HG03064 (cell line): ENCODE measurements at regions not wholly inside any gene's neighbourhood (a gene's known extent, or its start where the extent isn't known, plus 50 kb on each side); places are given as distances from the start of the nearest gene placed in this dataset.
"Not testable (repeated sequence)": the region's sequence is repeated elsewhere in the genome, so short reads cannot be mapped to it uniquely, and the experiment has no call there.

Source experiments
- ATAC-seq: cut with Tn5 transposase; IDR thresholded peaks from one replicate; pipeline ENCODE4 v1.9.1; 2021; ENCODE audit warnings: low read depth; ENCODE audit not compliant: unreplicated experiment

- no peak for ATAC-seq
These were observed 88.1 kb upstream of the STMND1 start for GRCh38 chr6:17013701-17014100.

- no peak for ATAC-seq
These were observed 89.2 kb upstream of the STMND1 start for GRCh38 chr6:17012421-17013225.

GRCh38 chr6:17011985-17012384 is 89.9 kb upstream of the STMND1 start:
- ATAC-seq, result no peak

- no peak for ATAC-seq
These were observed 94.1 kb upstream of the STMND1 start for GRCh38 chr6:17007749-17008148.

GRCh38 chr6:17006543-17006942 is 95.3 kb upstream of the STMND1 start:
- no peak for ATAC-seq

GRCh38 chr6:17004269-17004668 is 97.6 kb upstream of the STMND1 start:
- no peak for ATAC-seq

GRCh38 chr6:17002123-17002522 is 99.7 kb upstream of the STMND1 start:
- ATAC-seq, result no peak

GRCh38 chr6:17001188-17001587 is 100.7 kb upstream of the STMND1 start:
- ATAC-seq, result no peak

GRCh38 chr6:16999491-17000436 is 102.1 kb upstream of the STMND1 start:
- ATAC-seq, result no peak

GRCh38 chr6:16998461-16998860 is 103.4 kb upstream of the STMND1 start:
- ATAC-seq, result no peak

- ATAC-seq, result no peak
These were observed 106.2 kb upstream of the STMND1 start for GRCh38 chr6:16995511-16996250.

GRCh38 chr6:16993396-16993795 is 108.5 kb upstream of the STMND1 start:
- no peak for ATAC-seq

GRCh38 chr6:16991981-16992629 is 109.7 kb upstream of the STMND1 start:
- ATAC-seq, result no peak

GRCh38 chr6:16989976-16990375 is 111.9 kb upstream of the STMND1 start:
- not testable (repeated sequence) for ATAC-seq

GRCh38 chr6:16989382-16989781 is 112.5 kb upstream of the STMND1 start:
- no peak for ATAC-seq

- no peak for ATAC-seq
These were observed 113.9 kb upstream of the STMND1 start for GRCh38 chr6:16987996-16988395.

GRCh38 chr6:16985513-16986284 is 116.2 kb upstream of the STMND1 start:
- ATAC-seq, result no peak

- no peak for ATAC-seq
These were observed 119.0 kb upstream of the STMND1 start for GRCh38 chr6:16982807-16983206.

GRCh38 chr6:16979677-16980370 is 122.0 kb upstream of the STMND1 start:
- no peak for ATAC-seq
